ENCODE measurements at regions not wholly inside any gene's neighbourhood (a gene's known extent, or its start where the extent isn't known, plus 50 kb on each side); places are given as distances from the start of the nearest gene placed in this dataset.

DNA sequence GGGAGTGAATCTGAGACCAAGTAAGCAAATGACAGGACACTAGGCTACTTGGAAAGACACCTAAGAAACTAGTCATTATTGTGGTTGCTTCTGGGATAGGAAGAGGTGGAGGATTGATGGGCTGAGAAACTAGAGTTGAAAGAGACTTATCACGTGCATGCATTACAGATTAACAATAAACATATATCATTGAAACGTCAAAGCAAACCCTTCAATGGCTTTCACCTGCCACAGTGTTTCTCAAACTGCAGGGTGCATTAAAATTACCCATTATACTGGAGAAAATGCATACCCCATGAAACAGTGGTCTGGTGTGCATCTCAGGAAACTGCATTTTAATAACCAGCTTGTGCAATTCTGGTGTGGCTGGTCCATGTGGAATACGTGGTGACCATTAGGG lies 318.8 kb downstream of the SMAD2 start:
- TF ChIP-seq, protein P1, sequence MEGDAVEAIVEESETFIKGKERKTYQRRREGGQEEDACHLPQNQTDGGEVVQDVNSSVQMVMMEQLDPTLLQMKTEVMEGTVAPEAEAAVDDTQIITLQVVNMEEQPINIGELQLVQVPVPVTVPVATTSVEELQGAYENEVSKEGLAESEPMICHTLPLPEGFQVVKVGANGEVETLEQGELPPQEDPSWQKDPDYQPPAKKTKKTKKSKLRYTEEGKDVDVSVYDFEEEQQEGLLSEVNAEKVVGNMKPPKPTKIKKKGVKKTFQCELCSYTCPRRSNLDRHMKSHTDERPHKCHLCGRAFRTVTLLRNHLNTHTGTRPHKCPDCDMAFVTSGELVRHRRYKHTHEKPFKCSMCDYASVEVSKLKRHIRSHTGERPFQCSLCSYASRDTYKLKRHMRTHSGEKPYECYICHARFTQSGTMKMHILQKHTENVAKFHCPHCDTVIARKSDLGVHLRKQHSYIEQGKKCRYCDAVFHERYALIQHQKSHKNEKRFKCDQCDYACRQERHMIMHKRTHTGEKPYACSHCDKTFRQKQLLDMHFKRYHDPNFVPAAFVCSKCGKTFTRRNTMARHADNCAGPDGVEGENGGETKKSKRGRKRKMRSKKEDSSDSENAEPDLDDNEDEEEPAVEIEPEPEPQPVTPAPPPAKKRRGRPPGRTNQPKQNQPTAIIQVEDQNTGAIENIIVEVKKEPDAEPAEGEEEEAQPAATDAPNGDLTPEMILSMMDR (IDR thresholded peaks at IDR 0.05; ENCODE audit: low read depth, low read length, poor library complexity, severe bottlenecking), result no peak
- TF ChIP-seq EZH2phosphoT487 (IDR thresholded peaks at IDR 0.05; ENCODE audit: borderline replicate concordance, low read length), result no peak

All from DOHH2 (cell line).